ENCODE measurements at regions not wholly inside any gene's neighbourhood (a gene's known extent, or its start where the extent isn't known, plus 50 kb on each side); places are given as distances from the start of the nearest gene placed in this dataset.

DNA sequence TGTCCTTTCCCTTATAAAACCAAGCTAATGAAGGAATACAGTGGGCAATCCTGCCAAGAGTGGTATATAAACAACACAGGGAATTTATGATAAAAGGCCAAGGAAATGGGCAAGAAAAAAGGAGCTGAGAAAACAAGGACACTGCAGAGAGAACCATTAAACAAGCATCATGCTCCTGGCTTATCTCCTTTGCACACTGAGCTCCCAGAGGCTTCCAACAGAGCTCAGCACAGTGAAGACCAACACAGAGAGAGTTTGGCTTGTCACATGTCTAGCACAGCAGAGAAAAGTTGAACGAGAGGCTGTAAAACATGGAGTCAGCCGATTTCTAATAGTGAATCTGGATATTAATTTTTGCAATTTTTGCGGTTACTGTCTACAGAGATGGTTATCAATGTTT, 68.0 kb upstream of the KLF7 start:
- TF ChIP-seq EP300 (conservative IDR thresholded peaks at IDR 0.05; ENCODE audit: poor library complexity, severe bottlenecking) (no peak), POLR2AphosphoS5 (IDR thresholded peaks at IDR 0.05) (no peak), TAF1 (IDR thresholded peaks at IDR 0.05; ENCODE audit: low read depth) (no peak), SMC3 (conservative IDR thresholded peaks at IDR 0.05; ENCODE audit: poor library complexity) (no peak), EZH2 (IDR thresholded peaks at IDR 0.05; ENCODE audit: borderline replicate concordance, insufficient read depth, low read length, poor library complexity, severe bottlenecking) (no peak)
- TF ChIP-seq, protein P1, sequence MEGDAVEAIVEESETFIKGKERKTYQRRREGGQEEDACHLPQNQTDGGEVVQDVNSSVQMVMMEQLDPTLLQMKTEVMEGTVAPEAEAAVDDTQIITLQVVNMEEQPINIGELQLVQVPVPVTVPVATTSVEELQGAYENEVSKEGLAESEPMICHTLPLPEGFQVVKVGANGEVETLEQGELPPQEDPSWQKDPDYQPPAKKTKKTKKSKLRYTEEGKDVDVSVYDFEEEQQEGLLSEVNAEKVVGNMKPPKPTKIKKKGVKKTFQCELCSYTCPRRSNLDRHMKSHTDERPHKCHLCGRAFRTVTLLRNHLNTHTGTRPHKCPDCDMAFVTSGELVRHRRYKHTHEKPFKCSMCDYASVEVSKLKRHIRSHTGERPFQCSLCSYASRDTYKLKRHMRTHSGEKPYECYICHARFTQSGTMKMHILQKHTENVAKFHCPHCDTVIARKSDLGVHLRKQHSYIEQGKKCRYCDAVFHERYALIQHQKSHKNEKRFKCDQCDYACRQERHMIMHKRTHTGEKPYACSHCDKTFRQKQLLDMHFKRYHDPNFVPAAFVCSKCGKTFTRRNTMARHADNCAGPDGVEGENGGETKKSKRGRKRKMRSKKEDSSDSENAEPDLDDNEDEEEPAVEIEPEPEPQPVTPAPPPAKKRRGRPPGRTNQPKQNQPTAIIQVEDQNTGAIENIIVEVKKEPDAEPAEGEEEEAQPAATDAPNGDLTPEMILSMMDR (IDR thresholded peaks at IDR 0.05; ENCODE audit: poor library complexity, severe bottlenecking): no peak
